NCI-H146 treated with DMSO at 0.1 percent for 48 hours (cell line): ENCODE measurements at regions not wholly inside any gene's neighbourhood (a gene's known extent, or its start where the extent isn't known, plus 50 kb on each side); places are given as distances from the start of the nearest gene placed in this dataset.
"Not testable (repeated sequence)": the region's sequence is repeated elsewhere in the genome, so short reads cannot be mapped to it uniquely, and the experiment has no call there.

Experiments used
- DNase-seq: peaks from one replicate; lab custom pipeline; 2025; ENCODE audit not compliant: unreplicated experiment; lab: John Stamatoyannopoulos, UW

DNA sequence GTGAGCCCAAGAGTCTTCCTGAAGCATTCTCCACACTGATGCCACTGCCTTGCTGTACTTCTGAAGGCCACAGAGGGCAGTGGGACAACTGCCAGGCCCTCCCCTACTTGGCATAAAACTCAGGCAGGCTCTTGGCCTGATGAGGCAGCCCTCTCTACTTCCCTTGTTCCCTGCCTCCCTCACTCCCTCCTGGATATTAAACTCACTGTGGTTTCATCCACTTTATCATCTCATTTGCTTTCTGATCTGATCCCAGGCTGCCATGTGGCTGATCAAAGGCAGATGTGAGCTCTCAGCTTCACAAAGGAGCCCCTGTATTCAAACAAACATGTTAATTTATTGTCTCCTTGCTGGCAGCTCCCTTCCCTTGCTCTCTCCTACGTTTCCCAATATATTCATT, 533.5 kb downstream of the IGSF11 start:
- no peak for DNase-seq

DNA sequence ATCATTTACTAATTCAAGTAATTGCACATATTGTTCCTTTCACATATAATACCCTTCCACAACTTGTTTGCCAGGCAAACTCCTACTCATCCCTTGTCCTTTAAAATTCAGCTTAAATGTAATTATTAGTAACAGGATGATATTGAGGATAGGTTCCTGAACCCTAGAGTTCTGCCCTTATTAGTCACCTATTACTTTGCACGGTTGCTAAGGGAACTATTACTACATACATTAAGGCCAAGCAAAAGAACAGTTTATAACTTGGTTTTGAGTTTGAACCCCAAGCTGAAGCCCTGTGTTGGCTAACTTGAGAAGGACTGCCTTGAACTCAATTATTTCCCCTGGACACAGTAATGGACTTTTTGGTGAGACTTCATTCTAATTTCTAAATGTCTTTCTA, 529.7 kb downstream of the IGSF11 start:
- DNase-seq: no peak

DNA sequence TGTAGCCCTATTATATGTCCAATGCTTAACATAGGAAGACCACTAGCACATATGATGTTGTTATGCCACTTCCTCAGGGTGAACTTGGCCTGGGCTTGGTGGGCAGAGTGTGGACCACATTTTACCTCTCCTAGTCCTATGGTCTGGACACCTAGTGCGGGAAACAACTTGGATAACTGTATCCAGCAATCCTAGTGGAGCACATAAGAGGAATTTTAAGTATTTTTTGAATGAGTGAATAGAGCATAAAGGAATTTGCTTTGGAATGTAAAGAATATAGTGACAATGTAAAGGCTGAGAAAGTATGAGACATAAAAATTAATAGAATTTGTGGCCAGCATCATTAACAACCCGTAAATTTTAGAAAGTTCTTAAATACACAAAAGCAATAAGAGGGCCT, 528.9 kb downstream of the IGSF11 start:
- no peak for DNase-seq

GRCh38 chr3:118511402-118511801, 523.2 kb downstream of the IGSF11 start:
- no peak for DNase-seq

DNA sequence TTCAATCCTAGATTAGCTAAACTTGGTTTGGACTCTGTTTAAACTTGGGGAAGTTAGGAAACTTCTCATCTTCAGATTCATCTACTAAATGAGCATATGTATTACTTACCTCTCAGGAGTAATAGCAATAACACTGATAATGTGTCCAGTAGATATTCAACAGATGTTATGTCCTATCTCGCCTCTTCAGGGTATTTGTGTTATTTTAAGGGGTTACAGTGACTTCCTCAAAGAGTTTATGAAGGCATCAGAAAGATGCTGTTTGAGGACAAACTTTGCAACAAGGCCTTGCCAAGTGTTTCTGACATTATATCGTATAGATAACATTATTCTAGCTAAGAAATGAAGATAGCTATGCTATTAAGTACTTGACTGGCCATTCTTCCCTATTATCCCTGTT, 522.3 kb downstream of the IGSF11 start:
- DNase-seq: no peak

DNA sequence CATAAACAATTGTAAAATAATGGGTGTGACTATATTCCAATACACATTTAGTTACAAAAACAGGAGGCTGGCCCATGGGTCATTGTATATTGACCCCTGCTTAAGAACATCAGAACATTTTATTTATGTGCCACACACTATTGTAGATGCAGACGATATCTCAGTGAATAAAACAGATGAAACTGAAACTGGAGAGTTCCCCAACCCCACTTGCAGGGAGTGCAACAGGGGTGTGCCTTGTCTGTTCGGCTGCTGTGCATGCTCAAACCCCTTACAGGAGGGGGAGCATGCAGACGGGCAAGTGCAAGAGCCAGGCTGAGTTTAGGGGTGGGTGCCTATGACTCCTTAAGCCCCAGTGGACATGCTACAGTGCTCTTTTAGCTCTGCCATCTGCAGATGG, 509.6 kb downstream of the IGSF11 start:
- DNase-seq: no peak

- DNase-seq: no peak
These were observed 507.7 kb downstream of the IGSF11 start for GRCh38 chr3:118526758-118527513.

DNA sequence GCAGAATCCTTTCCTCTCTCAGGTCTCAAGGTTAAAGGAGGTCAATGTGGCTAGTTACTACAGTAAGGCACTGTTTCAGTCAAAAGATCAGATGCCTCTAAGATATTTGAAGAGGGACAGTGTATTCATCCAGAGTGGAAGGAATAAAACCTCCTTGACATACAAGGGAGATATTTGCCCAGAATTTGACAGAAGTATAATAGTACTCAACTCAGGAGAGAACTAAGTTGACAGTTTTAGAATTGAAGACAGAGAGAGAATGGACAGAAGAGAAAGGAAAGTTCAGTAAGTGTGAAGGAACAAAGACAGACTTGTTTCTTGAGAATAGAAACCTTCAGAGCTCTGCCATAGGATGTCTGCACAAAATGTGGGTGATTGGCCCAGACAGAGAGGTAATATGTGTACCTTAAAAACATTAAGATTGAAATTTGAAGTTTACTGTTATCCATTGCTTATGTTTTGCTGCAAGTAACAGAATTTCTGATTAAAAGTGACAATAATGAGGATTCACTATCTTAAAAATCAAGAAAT, 507.1 kb downstream of the IGSF11 start:
- DNase-seq: no peak

- no peak for DNase-seq
These were observed 505.1 kb downstream of the IGSF11 start for GRCh38 chr3:118529554-118529953.

DNA sequence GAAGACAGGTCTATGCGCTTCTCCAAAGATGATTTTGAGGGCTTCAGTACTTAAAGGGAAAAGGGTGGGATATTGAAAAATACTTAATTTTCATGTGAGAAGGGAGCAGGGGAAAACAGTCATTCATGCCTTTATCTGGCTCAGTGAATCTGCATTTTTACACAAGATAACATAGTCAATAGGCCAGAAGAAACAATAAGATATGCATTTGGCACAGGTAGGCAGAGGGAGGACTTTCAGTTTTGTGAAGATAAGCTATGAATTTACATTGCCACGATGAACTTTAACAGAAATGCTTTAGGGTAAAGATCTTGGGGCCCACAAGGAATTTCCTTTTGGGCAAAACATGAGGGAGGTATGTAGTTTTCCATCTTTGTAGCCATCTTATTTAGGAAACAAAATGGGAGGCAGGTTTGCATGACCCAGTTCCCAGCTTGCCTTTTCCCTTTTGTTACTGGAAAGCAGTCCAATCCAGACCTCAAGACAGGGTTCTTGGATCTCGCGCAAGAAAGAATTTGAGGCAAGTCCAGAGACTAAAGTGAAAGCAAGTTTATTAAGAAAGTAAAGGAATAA, 504.2 kb downstream of the IGSF11 start:
- DNase-seq: no peak

- DNase-seq: not testable (repeated sequence)
These were observed 503.7 kb downstream of the IGSF11 start for GRCh38 chr3:118530927-118531356.

DNA sequence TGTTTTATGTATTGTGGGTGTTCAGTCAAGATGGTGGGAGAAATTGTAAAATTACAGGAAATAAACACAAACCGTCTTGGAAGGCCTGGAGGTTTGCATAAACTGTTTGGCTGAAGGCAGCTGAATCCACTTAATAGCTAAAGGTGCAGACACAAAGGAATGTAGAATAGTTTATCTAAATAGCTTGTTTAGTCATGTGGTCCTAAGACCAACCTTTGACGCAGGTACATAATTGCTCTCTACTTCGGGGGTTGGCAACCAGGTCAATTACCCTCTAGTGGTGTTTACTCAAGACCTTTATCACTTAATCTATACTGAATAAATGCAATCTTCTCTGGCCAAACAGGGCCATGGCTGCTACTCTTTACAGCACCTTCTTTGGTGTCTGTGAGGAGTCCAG, 502.8 kb downstream of the IGSF11 start:
- no peak for DNase-seq

DNA sequence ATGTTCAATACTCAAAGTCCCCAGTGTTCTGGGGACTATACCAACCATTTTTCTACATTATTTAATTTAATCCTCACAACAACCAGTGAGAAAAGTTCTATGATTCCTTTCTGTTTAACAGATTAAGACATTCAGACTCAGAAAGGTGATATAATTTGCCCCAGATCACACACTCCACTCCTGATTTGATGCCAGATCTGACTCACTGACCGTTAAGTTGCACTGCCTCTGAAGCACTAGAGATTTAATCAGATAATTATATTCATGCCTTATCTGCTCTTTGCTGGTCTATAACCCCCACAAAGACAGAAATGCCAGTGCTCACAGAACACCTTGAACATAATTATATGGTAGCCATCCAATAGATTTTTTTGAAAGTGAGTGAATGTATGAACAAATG, 501.0 kb downstream of the IGSF11 start:
- DNase-seq: no peak

GRCh38 chr3:118534519-118534918, 500.1 kb downstream of the IGSF11 start:
- DNase-seq: no peak

DNA sequence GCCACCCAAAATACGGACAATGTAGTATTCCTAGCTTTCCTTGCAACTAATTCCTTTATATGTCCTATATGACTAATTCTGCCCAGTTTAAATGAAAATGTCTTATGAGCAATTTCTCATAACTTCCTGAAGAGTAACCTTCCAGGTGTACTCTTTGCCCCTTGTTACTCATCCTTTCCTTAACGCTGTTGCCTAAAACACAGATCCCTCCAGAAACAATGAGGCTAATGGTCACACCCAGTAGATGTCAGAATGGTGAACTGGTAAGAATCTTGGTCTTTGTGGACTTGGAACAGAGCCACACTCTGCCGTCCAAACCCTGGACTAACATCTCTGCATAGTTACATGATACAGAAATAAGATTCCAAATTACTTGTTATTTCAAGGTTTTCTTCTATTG, 497.9 kb downstream of the IGSF11 start:
- DNase-seq: no peak

- no peak for DNase-seq
These were observed 497.2 kb downstream of the IGSF11 start for GRCh38 chr3:118537454-118537853.

DNA sequence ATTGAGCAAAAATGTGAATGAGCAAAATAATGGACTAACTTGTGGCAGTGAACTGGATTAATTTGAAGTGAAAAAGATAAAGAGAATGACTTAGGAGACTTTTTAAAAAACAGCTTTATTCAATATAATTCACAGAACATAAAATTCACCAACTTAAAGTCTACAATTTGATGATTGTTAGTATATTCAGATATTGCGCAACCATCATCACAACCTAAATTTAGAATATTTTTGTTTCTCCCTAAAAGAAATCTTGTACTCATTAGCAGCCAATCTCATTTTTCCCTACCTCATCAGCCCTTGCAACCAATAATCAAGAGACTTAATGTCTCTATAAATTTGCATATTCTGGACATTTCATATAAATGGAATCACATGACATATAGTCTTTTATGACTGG, 496.5 kb downstream of the IGSF11 start:
- DNase-seq: no peak

DNA sequence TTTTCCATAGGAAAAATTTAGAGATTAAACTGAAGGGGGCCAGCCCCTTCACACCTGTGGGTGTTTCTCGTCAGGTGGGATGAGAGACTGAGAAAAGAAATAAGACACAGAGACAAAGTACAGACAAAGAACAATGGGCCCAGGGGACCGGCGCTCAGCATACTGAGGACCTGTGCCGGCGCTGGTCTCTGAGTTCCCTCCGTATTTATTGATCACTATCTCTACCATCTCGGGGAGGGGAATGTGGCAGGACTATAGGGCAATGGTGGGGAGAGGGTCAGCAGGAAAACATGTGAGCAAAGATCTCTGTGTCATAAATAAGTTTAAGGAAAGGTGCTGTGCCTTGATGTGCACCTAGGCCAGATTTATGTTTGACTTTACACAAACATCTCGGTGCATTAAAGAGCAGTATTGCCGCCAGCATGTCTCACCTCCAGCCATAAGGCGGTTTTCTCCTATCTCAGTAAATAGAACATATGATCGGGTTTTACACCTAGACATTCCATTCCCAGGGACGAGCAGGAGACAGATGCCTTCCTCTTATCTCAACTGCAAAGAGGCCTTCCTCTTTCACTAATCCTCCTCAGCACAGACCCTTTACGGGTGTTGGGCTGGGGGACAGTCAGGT, 494.7 kb downstream of the IGSF11 start:
- not testable (repeated sequence) for DNase-seq

- not testable (repeated sequence) for DNase-seq
These were observed 494.2 kb downstream of the IGSF11 start for GRCh38 chr3:118540448-118540821.

- DNase-seq: no peak
These were observed 493.8 kb downstream of the IGSF11 start for GRCh38 chr3:118540826-118541225.

DNA sequence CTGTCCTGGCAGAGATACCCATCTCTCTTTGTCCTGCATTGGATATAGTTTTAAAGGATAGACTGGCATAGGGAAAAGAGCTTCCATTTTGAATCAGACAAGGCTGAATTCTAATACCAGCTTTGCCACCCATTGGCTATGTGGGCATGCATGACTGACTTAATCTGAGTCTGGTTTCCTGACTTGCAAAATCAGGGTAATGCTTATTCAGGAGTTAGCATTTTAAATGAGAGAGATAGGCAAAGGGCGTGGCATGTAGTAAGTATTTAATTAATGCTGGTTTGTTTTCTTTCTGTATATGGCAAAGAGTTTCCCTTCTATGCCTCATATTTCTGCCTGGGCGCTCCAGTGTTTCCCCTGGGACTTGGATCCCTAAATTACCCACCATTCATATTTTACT, 492.9 kb downstream of the IGSF11 start:
- DNase-seq: no peak

GRCh38 chr3:118543832-118544231, 490.8 kb downstream of the IGSF11 start:
- DNase-seq: no peak
